GM21737 (cell line): ENCODE measurements at regions not wholly inside any gene's neighbourhood (a gene's known extent, or its start where the extent isn't known, plus 50 kb on each side); places are given as distances from the start of the nearest gene placed in this dataset.

Source experiments
- ATAC-seq: cut with Tn5 transposase; IDR thresholded peaks from one replicate; pipeline ENCODE4 v1.9.1; 2021; ENCODE audit warnings: mild to moderate bottlenecking, moderate library complexity; ENCODE audit not compliant: unreplicated experiment

GRCh38 chr11:45446998-45447397 lies 160.9 kb upstream of the SYT13 start:
- ATAC-seq, result no peak

DNA sequence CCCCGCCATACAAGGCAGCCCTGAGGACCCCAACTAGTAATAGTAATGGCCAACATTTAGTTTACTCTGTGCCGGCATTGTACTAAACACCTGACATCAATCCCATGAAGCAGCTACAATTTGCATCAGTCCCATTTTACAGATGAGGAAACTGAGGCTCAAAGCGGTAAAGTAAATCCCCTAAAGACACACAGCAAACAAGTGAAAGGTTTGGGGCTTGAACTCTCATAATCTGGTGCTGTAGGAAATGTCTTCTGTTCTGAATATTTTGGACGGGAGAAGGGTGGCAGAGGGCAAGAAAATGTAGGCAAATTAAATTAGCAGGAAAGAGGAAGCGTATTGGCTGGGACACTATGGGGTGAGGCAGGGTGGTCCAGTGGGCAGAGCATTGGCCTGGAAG lies 160.3 kb upstream of the SYT13 start:
- no peak for ATAC-seq

DNA sequence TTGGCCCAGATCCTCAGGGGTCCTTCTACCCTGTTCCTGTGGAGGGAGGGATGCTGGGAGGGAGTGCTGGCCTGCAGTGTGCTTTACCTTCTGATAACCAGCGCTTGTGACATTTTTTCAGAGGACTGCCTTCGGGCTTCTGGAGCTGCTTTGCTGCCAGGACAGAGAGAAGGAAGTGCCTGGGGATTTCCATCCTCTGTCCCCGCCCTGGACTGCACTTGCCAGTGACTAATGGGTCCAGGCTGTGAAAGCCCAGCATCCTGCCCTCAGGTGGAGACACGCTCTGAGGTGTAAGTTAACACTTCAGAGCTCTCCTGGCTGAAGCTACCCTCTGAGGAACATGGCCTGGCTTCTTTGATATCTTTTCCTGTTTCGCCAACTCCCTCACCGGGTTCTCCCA lies 158.7 kb upstream of the SYT13 start:
- no peak for ATAC-seq

GRCh38 chr11:45440111-45440510 lies 154.0 kb upstream of the SYT13 start:
- no peak for ATAC-seq

DNA sequence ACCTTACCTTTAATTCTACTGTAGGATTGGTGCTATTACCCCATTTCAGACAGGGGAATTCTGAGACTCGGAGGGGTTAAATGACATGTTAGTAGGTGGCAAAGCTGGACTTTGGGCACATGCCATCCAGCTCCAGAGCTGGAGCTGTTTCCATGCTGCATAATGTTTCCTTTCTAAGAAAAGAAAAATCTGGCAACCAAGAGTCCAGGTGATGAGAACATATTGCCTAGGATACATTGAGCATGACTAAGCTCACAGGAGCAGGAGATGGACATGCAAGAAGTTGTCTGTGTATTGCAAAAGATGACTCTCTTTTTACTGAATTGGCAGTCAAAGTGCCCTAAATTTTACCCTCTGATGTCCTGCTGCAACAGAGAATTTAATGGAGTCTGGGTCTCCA lies 150.8 kb upstream of the SYT13 start:
- ATAC-seq, result no peak

DNA sequence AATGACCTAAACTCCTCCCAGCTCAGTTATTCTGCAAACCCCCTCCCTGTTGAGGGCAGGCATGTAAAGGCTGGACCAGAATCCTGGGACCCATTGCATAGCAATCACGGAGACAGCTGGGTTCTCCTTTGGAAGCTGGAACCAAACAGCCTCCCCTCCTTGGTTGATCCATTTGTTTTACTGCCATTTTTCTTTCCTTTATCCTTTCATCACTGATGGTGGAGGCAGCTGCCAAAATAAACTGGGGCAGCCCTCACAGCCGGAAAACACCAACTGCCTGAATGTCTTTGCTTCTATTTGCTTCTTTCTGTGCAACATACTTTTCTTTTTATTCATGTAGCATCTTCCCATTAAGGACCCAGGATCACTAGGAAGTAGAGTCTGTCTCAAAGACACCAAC lies 150.0 kb upstream of the SYT13 start:
- ATAC-seq, result no peak

DNA sequence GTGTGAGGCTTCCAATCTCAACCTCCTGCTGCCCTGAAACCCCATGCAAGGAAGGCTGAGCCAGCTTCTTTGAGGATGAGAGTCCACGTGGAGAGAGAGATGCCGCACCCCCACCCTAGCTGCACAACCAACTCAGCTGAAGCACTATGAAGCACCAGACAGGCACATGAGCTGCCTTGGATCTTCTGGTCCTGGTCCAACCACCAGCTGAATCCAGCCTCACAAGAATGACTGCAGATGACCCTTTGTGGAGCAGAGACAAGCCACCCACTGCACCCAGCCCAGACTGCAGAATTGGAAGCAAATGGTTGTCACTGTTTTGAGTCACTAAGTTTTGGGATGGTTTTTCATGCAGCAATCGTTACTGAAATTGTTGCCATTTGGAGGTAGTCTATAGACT lies 149.6 kb upstream of the SYT13 start:
- ATAC-seq, result no peak

DNA sequence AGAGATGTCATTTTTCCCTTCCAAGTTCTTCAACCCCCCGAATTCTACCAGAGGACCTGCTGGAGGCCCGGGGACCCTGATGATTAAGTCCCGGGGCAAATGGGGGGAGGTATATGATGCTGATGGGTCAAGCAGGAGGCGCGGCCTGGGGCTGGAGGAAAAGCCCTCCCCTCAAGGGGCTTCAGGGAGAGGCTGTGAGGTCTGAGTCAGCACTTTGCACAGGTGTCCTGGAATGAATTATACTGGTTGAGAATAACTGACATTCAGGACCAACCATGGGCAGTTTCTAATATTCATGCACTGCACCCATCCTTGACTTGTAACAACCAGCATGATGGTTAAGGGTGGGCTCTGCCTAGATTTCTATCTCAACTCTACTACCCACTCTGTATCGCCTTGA lies 146.8 kb upstream of the SYT13 start:
- ATAC-seq, result no peak

DNA sequence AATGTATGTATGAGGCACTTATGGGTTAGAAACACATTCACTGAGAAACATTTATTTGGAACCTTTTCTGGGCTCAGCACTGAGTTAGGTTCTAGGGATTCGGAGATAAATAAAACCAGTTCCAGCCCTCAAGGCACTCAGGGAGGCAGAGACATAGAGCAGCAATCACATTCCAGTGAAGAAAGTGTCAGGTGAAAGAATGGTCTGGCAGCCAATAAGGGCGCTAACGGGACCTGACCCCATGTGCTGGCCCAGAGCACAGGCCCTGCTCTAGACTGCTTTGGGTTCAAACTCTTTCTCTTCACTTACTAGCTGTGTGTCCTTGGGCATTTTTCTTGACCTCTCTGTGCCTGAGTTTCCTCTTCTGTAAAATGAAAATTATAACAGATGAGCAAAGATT lies 146.0 kb upstream of the SYT13 start:
- ATAC-seq, result no peak

DNA sequence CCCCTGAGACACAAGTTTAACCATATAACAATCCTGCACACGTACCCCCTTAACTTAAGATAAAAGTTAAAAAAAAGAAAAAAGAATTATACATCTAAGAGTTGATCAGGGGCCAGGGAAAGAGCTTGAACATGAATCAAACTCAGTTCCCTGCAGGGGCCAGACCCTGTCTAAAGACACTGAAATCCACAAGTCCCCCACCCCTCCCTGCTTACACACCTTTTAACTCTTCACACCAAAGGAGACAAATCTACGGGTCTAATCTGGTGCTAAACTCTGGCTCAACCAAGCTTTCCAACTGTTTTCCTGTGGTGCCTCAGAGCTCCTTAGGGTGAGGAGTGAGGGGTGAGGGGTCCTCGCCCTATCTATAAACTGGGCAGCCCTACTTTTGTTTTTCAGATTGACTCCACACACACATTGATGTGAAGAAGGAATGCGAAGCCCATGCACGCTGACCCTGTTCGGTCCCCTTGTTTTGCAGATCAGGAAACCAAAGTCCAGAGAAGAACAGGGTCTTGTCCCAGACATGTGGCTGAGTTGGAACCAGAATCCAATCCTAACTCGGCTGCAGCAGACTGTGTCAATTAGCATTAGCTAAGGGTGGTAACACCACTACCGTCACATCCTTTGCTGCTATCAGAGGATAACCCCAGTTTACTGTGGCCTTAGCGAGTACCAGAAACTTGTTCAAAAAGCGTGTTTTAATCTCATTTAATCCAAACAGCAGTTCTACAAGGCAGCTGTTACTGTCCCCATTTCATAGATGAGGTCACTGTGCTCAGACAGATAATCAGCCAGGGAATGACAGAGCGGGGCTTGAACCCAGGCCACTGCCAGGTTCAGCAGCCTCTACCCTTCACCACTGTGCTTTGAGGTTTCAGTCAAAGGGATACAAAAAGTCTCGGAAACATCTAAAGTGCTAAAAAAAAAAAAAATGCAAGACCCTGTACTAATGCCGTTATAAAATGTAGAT lies 145.2 kb upstream of the SYT13 start:
- no peak for ATAC-seq

- no peak for ATAC-seq
Observed at GRCh38 chr11:45430361-45430760, 144.2 kb upstream of the SYT13 start.

DNA sequence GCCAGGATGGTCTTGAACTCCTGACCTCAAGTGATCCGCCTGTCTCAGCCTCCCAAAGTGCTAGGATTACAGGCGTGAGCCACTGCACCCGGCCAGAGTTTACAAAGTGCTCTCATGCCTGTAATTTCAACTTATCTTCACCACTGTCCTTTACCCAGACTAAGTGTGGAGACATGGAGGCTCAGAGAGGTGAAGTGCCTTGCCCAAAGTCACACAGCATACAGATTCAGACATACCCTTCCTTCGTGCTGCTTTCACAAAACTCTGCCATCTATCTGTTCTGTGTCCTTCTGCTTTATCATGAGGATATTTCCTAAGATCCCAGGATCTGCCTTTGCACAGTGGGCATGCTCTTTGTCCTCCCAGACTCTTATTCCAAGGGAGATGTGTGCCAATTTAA lies 143.6 kb upstream of the SYT13 start:
- no peak for ATAC-seq

GRCh38 chr11:45428541-45429230 lies 142.5 kb upstream of the SYT13 start:
- ATAC-seq, result no peak

DNA sequence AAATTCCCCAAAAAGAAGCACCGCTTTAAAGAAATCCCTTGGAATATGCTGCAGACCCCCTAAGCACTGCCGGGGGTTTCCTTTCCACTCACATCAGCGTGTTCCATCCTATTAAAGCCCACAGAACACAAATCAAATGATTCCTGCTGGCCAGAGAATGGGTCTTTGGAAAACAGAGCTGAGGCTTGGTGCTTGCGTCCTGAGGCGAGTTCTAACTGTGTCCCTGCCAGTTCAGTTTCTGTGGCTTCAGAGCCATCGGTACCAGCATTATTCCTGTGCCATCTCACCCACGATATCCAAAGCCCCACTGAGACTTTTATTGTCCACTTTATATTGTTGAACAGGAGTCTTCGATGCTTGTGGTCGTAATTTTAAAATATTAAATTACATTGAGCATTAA lies 142.0 kb upstream of the SYT13 start:
- no peak for ATAC-seq

DNA sequence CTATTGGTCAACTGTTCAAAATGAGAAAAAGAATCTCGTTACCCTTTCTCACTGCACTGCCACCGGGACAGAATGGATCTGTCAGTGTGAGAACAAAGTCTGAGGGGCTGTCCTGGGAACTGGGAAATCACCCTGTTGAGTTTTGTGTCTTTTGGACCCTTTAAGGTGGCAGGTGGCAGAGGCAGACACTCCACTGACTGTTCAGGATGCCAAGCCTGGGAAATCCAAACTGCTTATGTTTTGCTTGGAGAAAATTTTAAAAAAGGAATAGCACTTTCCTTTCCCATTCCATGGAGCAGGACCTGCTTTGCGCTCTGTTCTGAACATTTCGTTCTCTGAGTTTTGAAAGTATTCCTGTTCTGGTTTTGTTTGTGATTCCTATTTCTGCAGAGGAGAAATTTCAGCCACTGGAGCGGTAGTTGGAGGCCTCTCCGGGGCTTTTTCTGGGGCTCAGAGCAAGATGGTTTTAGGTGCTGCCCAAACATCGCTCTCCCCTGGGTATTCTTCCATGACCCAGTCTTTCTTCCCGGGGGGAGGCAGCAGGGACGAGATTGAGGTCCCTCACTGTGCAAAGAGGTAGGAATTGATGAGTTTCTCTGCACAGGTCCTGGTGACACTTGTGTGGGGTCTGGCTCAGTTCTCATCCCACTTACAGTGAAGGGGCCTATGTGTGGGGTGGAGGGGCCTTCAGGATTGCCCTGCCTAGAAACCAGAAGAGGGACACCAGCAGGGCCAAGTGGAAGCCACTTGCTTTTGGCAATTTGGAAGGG lies 138.5 kb upstream of the SYT13 start:
- ATAC-seq, result no peak

DNA sequence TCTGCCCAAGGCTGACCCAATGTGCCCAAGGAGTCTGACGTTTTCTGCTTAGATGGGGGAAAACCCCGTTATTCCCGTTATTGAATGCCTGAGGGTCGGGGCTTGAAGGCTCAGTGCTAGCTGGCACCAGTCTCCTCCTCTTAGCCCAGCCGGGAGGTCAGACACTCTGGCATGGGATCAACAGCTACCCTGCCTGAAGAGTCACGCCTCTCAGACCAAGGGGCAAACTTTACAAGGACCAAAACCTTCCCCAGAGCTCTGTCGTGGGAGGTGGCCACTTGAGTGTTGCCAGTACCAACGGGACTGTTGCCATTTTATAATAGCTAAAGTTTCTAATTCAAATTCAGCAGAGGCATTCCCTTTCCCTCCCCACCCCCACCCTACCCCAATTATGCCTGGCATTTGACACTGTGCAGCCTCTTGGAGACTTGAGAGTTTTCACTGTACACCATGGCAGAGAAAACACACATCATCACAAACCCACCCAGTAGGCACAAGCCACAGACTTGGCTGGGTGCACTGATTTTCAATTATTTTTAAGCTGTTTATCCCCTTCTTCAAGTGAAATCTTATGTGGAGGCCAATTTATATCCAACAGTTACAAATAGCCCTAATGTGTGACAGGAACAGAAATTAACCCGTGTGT lies 137.5 kb upstream of the SYT13 start:
- no peak for ATAC-seq

GRCh38 chr11:45423036-45423435 lies 136.9 kb upstream of the SYT13 start:
- no peak for ATAC-seq

DNA sequence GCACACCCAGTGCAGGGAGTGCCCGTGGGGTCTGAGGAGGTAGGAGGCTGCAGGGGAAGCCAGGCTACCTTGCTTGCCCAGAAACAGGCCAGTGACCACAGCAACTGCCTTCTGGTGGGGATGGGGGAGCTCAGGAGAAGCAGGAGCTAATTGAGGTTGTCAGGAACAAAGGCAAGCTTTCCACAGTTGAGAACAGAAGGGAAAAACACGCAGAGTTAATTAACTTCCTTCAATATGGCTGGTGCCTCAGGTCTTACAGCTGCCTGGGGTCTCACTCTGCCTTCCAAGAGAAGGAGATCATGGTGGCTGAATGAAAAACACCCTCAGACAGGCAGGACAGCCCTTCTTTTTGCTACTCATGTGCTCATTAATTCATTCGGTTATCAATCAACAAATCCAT lies 127.9 kb upstream of the SYT13 start:
- no peak for ATAC-seq

- ATAC-seq, result no peak
Observed at GRCh38 chr11:45413156-45413858, 127.2 kb upstream of the SYT13 start.

GRCh38 chr11:45412521-45412920 lies 126.4 kb upstream of the SYT13 start:
- no peak for ATAC-seq
